NCI-H2196 treated with DMSO at 0.1 percent for 48 hours (cell line): ENCODE measurements at regions not wholly inside any gene's neighbourhood (a gene's known extent, or its start where the extent isn't known, plus 50 kb on each side); places are given as distances from the start of the nearest gene placed in this dataset.
A peak's percentile ranks its signal among the peaks of the same experiment; 100 is the strongest.

Experiments used
- DNase-seq: peaks from one replicate; lab custom pipeline; 2025; ENCODE audit not compliant: unreplicated experiment; lab: John Stamatoyannopoulos, UW

- no peak for DNase-seq
These were observed 278.8 kb downstream of the RPS24 start for GRCh38 chr10:78312197-78313047.

- no peak for DNase-seq
These were observed 279.4 kb downstream of the RPS24 start for GRCh38 chr10:78313048-78313381.

GRCh38 chr10:78313636-78314035 lies 280.0 kb downstream of the RPS24 start:
- DNase-seq: no peak

GRCh38 chr10:78314651-78315050 lies 281.0 kb downstream of the RPS24 start:
- no peak for DNase-seq

GRCh38 chr10:78316451-78316931 lies 282.8 kb downstream of the RPS24 start:
- DNase-seq: peak; percentile 3

- no peak for DNase-seq
These were observed 284.6 kb downstream of the RPS24 start for GRCh38 chr10:78318305-78318704.

GRCh38 chr10:78319371-78319770 lies 285.7 kb downstream of the RPS24 start:
- DNase-seq: no peak

- DNase-seq: no peak
These were observed 286.2 kb downstream of the RPS24 start for GRCh38 chr10:78319841-78320240.

GRCh38 chr10:78320506-78320905 lies 286.8 kb downstream of the RPS24 start:
- DNase-seq: no peak

- DNase-seq: no peak
These were observed 287.3 kb downstream of the RPS24 start for GRCh38 chr10:78321000-78321399.

- no peak for DNase-seq
These were observed 287.8 kb downstream of the RPS24 start for GRCh38 chr10:78321500-78321899.

GRCh38 chr10:78326372-78326771 lies 292.7 kb downstream of the RPS24 start:
- no peak for DNase-seq

GRCh38 chr10:78327778-78328591 lies 294.3 kb downstream of the RPS24 start:
- DNase-seq: no peak

- DNase-seq: no peak
These were observed 295.1 kb downstream of the RPS24 start for GRCh38 chr10:78328592-78329404.

GRCh38 chr10:78330884-78331283 lies 297.2 kb downstream of the RPS24 start:
- DNase-seq: no peak

- no peak for DNase-seq
These were observed 297.8 kb downstream of the RPS24 start for GRCh38 chr10:78331391-78331922.

- no peak for DNase-seq
These were observed 298.3 kb downstream of the RPS24 start for GRCh38 chr10:78332012-78332411.

- no peak for DNase-seq
These were observed 299.0 kb downstream of the RPS24 start for GRCh38 chr10:78332657-78333056.

- no peak for DNase-seq
These were observed 299.9 kb downstream of the RPS24 start for GRCh38 chr10:78333362-78334143.

- no peak for DNase-seq
These were observed 301.7 kb downstream of the RPS24 start for GRCh38 chr10:78335371-78335690.
